HG02943 (cell line): ENCODE measurements at regions not wholly inside any gene's neighbourhood (a gene's known extent, or its start where the extent isn't known, plus 50 kb on each side); places are given as distances from the start of the nearest gene placed in this dataset.

Experiments used
- ATAC-seq: cut with Tn5 transposase; IDR thresholded peaks from one replicate; pipeline ENCODE4 v1.9.1; 2021; ENCODE audit warnings: mild to moderate bottlenecking, low read depth, moderate library complexity; ENCODE audit not compliant: unreplicated experiment

GRCh38 chr4:84041426-84041825 lies 457.7 kb downstream of the NKX6-1 start:
- no peak for ATAC-seq

GRCh38 chr4:84035568-84035967 lies 463.5 kb downstream of the NKX6-1 start:
- no peak for ATAC-seq

- ATAC-seq = no peak
These were observed 466.7 kb downstream of the NKX6-1 start for GRCh38 chr4:84032372-84032771.

GRCh38 chr4:84031401-84031800 lies 467.7 kb downstream of the NKX6-1 start:
- no peak for ATAC-seq

- no peak for ATAC-seq
These were observed 470.8 kb downstream of the NKX6-1 start for GRCh38 chr4:84028340-84028739.

GRCh38 chr4:84024405-84024804 lies 474.7 kb downstream of the NKX6-1 start:
- ATAC-seq = no peak

DNA sequence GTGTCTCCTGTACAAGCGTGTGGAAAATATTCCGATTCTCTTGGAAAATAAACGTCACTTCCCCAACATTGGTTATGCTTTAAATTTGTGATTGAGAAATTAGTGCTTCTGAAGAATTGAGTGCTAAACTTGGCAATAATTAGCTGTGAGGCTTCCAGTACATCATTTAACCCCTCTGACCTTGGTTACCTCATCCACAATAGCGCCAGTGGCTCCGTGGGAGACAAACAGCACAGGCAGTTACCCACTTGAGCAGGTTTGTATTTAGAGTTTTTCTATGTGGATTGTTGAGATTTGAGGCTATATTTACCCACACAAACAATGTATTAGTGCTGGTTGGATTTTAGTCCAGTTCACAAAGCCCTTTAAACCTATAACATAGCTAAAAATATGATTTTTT lies 476.5 kb downstream of the NKX6-1 start:
- no peak for ATAC-seq

DNA sequence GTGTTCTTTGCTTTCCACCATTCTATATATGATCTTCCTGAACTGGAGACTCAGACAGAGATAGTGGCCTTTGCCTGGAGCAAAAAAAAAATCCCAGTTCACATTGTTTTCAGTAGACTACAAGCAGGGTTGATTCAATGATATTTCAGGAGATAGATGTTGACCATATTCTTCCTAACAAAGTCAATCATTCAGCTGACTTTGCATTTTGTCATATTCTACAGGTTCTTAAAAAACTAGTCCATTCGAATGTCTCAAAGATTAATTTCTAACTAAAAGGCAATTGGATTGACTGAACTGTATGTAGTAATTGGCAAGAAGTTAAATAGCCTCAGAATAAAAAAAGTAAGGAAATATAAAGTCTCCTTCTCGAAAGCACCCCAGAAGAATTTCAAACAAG lies 479.5 kb downstream of the NKX6-1 start:
- no peak for ATAC-seq

- ATAC-seq = no peak
These were observed 467.1 kb downstream of the GPAT3 start for GRCh38 chr4:84003046-84003445.

DNA sequence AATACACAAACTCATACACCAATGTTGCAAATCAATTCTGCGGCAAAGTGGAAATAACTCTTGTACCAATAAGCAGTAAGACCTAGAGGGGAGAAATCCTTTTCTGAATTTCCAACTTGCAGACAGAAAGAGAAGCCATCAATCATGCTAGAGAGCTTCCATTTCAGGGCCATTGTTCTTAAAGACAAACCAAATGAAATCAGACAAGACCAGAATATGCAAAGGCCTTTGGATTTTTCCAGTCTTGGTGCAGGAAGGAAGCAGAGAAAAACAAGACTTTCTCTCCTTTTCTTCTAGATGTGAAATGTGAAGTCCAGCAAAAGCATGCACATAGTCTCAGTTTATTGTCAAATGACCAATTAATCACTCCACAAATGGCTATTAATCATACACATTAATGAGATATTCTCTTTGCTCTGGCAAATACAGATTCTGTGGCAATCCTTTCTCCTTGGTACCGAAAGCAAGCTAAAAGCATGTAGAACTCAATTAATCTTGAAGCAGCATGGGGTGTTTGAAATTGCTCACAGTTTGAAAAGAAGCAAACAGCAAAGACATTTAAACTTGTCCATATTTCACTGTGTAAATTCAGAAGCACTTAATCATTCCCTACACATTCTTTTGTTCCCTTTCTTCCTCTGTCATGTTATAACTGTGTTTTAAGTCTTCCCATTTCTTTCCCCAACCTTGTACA lies 466.1 kb downstream of the GPAT3 start:
- ATAC-seq = no peak

DNA sequence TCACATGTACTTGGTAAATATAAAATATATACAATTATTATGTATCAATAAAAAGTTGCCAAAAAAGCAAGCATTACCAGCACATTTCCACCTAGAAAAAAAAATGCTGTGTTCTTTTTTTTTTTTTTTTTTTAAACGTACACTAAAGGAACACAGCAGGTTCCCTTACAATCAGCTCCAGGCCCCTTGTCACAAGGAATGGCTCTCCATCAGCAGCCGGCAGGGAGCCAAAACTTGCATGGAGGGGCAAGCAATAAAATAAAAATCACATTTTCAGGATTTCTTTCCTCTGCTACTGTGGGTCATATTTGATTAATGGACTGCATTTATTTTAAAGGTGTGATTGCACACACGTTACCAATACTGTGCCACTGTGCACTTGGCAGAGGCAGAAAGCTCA lies 460.3 kb downstream of the GPAT3 start:
- ATAC-seq = no peak

- ATAC-seq = no peak
These were observed 457.9 kb downstream of the GPAT3 start for GRCh38 chr4:83993774-83994173.

GRCh38 chr4:83989835-83990234 lies 453.9 kb downstream of the GPAT3 start:
- ATAC-seq = no peak

- no peak for ATAC-seq
These were observed 445.2 kb downstream of the GPAT3 start for GRCh38 chr4:83981156-83981555.

DNA sequence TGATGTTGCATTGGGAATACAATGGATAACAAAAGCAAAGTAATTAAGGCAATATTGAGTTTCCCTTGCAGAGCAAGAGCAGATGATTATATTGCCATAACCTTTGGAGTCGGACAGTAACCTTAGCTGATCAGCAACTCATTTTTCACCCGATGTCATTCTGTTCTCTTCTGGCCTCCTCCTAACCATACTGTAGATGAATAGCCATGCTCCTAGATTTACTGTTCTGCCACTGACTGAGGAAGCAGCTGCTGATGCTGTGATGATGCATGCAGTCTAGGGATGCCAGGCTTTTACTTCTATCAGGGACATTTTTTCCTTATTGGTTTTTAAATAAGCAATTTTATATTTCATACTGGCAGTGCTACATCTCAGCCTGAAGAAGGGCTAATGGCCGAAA lies 443.9 kb downstream of the GPAT3 start:
- ATAC-seq = no peak

- ATAC-seq = no peak
These were observed 438.3 kb downstream of the GPAT3 start for GRCh38 chr4:83974111-83974780.

DNA sequence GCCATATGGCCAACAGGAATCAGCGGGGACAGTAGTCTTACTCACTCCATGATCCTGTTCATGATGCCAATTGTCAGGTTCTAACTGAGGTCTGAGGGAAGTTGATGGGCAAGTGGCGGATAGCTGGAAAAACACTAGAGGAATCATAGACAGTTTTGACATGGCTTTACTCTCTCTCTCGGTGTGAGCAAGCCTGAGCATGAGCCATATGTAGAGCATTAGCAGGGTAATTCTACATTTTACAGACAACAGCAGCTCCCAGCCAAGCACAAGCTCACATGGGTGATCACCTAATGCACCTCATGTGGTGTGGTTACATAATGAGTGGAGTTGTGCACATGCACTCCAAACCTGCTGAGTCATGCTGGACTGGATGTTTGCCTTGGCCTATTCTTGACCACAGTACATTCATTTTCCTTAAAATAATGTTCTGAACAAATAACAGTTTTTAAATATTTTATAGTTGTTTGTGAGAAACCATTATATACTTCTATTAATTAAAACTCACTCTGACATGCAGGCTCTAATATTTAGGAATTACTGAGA lies 429.2 kb downstream of the GPAT3 start:
- ATAC-seq = no peak

GRCh38 chr4:83962492-83962891 lies 426.6 kb downstream of the GPAT3 start:
- ATAC-seq = no peak

DNA sequence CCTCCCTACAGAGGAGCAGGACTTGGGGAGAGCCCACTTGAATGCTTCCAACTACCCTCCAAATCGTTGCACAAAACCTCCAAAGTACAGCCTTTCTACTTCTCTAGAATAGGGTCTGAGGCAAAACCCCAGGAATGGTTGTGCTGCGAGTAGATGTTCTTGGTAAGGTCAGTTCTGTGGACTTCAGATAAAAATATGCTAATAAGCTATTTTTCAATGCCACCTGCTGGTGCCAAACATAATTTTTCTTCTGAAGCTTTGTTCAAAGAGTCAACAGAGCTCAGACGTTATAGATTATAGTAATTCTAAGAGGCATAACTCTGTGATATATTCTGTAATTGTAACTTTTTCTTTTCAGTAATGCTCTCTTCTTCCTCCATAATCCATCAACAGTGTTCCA lies 425.7 kb downstream of the GPAT3 start:
- no peak for ATAC-seq

DNA sequence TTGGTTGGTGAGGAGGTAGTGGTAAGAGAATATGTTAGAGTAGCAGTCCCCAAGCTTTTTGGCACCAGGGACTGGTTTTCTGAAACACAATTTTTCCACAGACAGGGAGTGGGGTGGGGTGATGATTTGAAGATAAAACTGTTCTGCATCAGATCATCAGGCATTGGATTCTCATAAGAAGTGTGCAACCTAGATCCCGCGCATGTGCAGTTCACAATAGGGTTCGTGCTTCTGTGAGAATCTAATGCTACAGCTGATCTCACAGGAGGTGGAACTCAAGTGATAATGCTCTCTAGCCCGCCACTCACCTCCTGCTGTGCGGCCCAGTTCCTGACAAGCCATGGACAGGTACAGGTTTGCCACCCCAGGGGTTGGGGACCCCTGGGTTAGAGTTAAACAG lies 423.3 kb downstream of the GPAT3 start:
- no peak for ATAC-seq

- no peak for ATAC-seq
These were observed 411.9 kb downstream of the GPAT3 start for GRCh38 chr4:83947830-83948193.

- no peak for ATAC-seq
These were observed 411.4 kb downstream of the GPAT3 start for GRCh38 chr4:83947125-83947829.
